G401 (cell line): ENCODE measurements at regions not wholly inside any gene's neighbourhood (a gene's known extent, or its start where the extent isn't known, plus 50 kb on each side); places are given as distances from the start of the nearest gene placed in this dataset.
"Not testable (repeated sequence)": the region's sequence is repeated elsewhere in the genome, so short reads cannot be mapped to it uniquely, and the experiment has no call there.

Experiments used
- DNase-seq: peaks from one replicate; pipeline ENCODE4 v3.0.0-alpha.2; 2015; ENCODE audit warnings: low spot score
- in situ Hi-C: cut with HindIII; loops from 2 replicates; pipeline ENCODE4 v1.10.0; 2016; ENCODE audit warnings: low sequenced_read_pairs, mixed read lengths

GRCh38 chr2:90097617-90098016, 1406.1 kb downstream of the RPIA start:
- DNase-seq, in situ Hi-C loops: not testable (repeated sequence)

- DNase-seq, in situ Hi-C loops: not testable (repeated sequence)
These were observed 1413.7 kb downstream of the RPIA start for GRCh38 chr2:90105142-90105541.

GRCh38 chr2:90123409-90123808, 1431.9 kb downstream of the RPIA start:
- DNase-seq, in situ Hi-C loops: not testable (repeated sequence)

GRCh38 chr2:90139046-90139445, 1447.6 kb downstream of the RPIA start:
- DNase-seq, in situ Hi-C loops: not testable (repeated sequence)

GRCh38 chr2:90141558-90141957, 1450.1 kb downstream of the RPIA start:
- DNase-seq, in situ Hi-C loops: not testable (repeated sequence)

- in situ Hi-C loops, DNase-seq: not testable (repeated sequence)
These were observed 1460.3 kb downstream of the RPIA start for GRCh38 chr2:90151805-90152204.

- in situ Hi-C loops, DNase-seq: not testable (repeated sequence)
These were observed 1479.5 kb downstream of the RPIA start for GRCh38 chr2:90170978-90171377.

- in situ Hi-C loops, DNase-seq: not testable (repeated sequence)
These were observed 1481.6 kb downstream of the RPIA start for GRCh38 chr2:90173081-90173480.

GRCh38 chr2:90179591-90179990, 1488.1 kb downstream of the RPIA start:
- in situ Hi-C loops, DNase-seq: not testable (repeated sequence)

GRCh38 chr2:90207454-90208058, 1516.1 kb downstream of the RPIA start:
- in situ Hi-C loops = no loop called here
- no peak for DNase-seq

GRCh38 chr2:90209009-90209408, 1517.5 kb downstream of the RPIA start:
- in situ Hi-C loops = no loop called here
- no peak for DNase-seq

- DNase-seq = no peak
- in situ Hi-C loops = no loop called here
These were observed 1518.3 kb downstream of the RPIA start for GRCh38 chr2:90209806-90210205.

- in situ Hi-C loops, DNase-seq: not testable (repeated sequence)
These were observed 1524.4 kb downstream of the RPIA start for GRCh38 chr2:90215880-90216279.

- DNase-seq, in situ Hi-C loops: not testable (repeated sequence)
These were observed 1525.3 kb downstream of the RPIA start for GRCh38 chr2:90216801-90217200.

GRCh38 chr2:90218534-90218933, 1527.1 kb downstream of the RPIA start:
- in situ Hi-C loops, DNase-seq: not testable (repeated sequence)

GRCh38 chr2:90220623-90221299, 1529.3 kb downstream of the RPIA start:
- in situ Hi-C loops, DNase-seq: not testable (repeated sequence)

GRCh38 chr2:90221300-90221651, 1529.8 kb downstream of the RPIA start:
- in situ Hi-C loops = no loop called here

GRCh38 chr2:90224767-90225166, 1533.3 kb downstream of the RPIA start:
- DNase-seq, in situ Hi-C loops: not testable (repeated sequence)

More at GRCh38 chr2:90221300-90221651, 1529.8 kb downstream of the RPIA start:
- no peak for DNase-seq

- in situ Hi-C loops = not testable (repeated sequence)
These were observed 1535.1 kb downstream of the RPIA start for GRCh38 chr2:90226465-90227072.

GRCh38 chr2:90231199-90231598, 1539.7 kb downstream of the RPIA start:
- DNase-seq, in situ Hi-C loops: not testable (repeated sequence)

More at GRCh38 chr2:90226465-90227072, 1535.1 kb downstream of the RPIA start:
- DNase-seq = not testable (repeated sequence)
